Tibial nerve (tissue), 4 donors: ENCODE measurements at regions not wholly inside any gene's neighbourhood (a gene's known extent, or its start where the extent isn't known, plus 50 kb on each side); places are given as distances from the start of the nearest gene placed in this dataset.

Experiments used
- CTCF ChIP-seq, 5 experiments: fragments of 200-600 bp in 3 of 5; fragments of 450-650 bp in 2 of 5; sonication (generic) in 3 of 5; IDR thresholded peaks; one replicate each; pipeline ENCODE4 v1.5.1; 2016 to 2019; ENCODE audit warnings: antibody characterized with exemption in 5 of 5, mild to moderate bottlenecking in 3 of 5, moderate library complexity in 2 of 5
- EP300 ChIP-seq, 2 donors: sonication (generic); formaldehyde crosslinking; IDR thresholded peaks; one replicate each; pipeline ENCODE4 v1.6.1; 2017; ENCODE audit warnings: antibody characterized with exemption in 2 of 2, mild to moderate bottlenecking in 1 of 2
- POLR2A ChIP-seq, 2 donors: fragments of 450-650 bp; IDR thresholded peaks; one replicate each; pipeline ENCODE4 v1.6.1; 2017; ENCODE audit warnings: antibody characterized with exemption in 2 of 2, mild to moderate bottlenecking in 2 of 2, moderate library complexity in 2 of 2

GRCh38 chr11:134524896-134525845 lies 113.1 kb upstream of the B3GAT1 start:
- TF ChIP-seq CTCF (IDR thresholded peaks at IDR 0.05) (no peak), POLR2A (IDR thresholded peaks at IDR 0.05) (no peak), EP300 (IDR thresholded peaks at IDR 0.05) (no peak)
